ENCODE measurements at regions not wholly inside any gene's neighbourhood (a gene's known extent, or its start where the extent isn't known, plus 50 kb on each side); places are given as distances from the start of the nearest gene placed in this dataset.
"Not testable (repeated sequence)": the region's sequence is repeated elsewhere in the genome, so short reads cannot be mapped to it uniquely, and the experiment has no call there.

GRCh38 chr1:242811092-242811840 lies 286.8 kb upstream of the PLD5 start:
- no peak for DNase-seq

GRCh38 chr1:242806324-242806723 lies 281.8 kb upstream of the PLD5 start:
- DNase-seq = no peak

- not testable (repeated sequence) for DNase-seq
Measured at GRCh38 chr1:242805360-242805759, 280.9 kb upstream of the PLD5 start.

DNA sequence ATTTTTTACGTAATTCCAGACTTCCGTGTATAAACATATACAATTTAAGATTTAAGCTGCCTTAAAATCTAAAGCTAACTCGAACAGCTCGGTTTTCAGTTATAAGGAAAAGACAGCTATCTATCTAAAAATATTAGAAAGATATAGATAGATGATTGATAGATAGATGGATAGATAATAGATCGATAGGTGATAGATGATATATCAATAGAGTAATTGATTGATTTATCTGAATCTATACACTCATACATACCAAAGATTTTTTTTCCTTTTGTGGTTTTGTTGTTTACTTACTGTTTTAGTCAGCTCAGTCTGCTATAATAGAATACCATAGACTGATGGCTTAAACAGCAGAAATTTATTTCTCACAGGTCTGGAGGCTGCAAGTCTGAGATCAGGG lies 278.5 kb upstream of the PLD5 start:
- DNase-seq = no peak

- no peak for DNase-seq
Measured at GRCh38 chr1:242800521-242800920, 276.0 kb upstream of the PLD5 start.

DNA sequence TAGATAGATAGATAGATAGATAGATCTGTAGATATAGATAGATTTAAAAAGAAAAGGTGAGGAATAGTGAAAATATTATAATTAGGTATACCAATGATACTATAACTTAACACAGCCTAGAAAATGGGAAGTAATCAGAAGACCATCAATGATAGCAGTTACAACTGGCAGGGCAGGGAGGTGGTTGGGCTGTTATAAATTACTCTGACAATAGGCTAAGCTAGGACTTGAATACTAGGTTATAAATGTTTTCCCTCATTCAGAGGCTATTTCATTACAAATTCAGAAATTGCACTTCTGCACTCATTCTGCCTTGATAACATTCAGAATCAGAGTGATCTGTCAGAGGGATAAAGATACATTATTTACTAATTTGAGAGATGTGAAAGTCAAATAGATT lies 273.4 kb upstream of the PLD5 start:
- no peak for DNase-seq

- DNase-seq = no peak
Measured at GRCh38 chr1:242788771-242789170, 264.3 kb upstream of the PLD5 start.

DNA sequence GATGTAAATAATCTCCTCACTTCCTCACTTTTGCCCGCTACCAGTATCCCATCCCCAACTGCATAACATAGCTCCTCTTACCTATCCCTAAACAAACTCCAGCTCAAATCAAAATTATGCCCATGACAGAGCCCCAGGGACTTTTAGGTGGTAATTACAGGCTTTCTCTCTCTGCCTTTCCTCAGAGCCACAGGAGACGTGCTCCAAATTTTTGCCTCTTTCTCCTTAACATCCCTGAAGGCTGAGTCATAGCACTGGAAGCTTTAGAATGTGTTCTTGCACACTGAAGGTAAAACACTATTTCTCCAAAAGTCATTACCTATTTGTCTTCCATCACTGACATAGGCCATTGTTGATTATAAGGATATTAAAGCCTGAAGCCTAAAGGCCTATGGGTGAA lies 263.5 kb upstream of the PLD5 start:
- no peak for DNase-seq

GRCh38 chr1:242784807-242785206 lies 260.3 kb upstream of the PLD5 start:
- no peak for DNase-seq

DNA sequence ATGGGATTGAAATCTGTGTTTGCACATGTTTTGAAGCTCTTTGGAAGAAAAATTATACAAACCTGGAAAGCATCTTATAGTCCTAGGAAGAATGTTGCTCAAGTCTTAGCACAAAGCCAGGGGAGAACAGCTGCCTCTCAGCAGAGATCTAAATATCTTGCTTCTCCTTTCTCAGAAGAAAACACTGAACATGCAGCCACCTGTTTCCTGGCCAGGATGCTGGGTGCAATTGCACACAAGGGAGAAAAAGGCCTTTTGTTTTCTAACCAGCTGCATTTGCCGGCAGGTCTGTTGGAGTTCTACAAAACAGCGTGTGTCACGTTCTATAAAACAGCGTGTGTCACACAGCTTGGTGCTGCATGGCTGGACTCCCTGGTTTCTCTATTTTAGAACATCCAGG lies 259.6 kb upstream of the PLD5 start:
- DNase-seq = no peak

DNA sequence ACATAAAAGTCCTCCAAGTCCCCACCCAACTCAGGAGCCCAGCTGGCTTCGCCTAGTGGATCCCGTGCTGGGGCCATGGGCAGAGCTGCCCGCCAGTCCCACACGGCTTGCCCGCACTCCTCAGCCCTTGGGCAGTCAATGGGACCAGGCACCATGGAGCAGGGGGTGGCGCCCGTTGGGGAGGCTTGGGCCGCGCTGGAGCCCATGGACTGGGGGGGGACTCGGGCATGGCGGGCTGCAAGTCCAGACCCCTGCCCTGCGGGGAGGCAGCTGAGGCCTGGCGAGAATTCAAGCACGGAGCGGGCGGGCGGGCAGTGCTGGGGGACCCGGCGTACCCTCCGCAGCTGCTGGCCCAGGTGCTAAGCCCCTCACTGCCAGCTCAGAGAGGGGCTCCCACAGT lies 249.8 kb upstream of the PLD5 start:
- no peak for DNase-seq

- DNase-seq = no peak
Measured at GRCh38 chr1:242770366-242770765, 245.9 kb upstream of the PLD5 start.

DNA sequence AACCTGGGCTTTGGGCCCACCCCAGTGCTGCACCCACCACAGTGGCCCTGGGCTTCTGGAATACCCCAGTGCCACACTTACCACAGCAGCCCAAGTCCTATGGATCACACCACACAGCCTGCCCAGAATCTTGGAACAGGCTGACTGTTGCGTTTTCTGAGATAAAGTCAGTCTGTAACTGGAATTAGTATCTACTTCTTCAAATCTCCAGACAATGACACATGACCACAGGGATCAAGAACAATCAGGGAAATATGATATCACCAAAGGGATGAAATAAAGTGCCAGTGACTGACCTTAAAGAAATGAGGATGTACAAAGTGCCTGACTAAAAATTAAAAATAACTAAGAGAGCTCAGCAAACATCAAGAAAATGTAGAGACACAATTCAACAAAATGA lies 239.7 kb upstream of the PLD5 start:
- DNase-seq = no peak

GRCh38 chr1:242761556-242761955 lies 237.1 kb upstream of the PLD5 start:
- DNase-seq = no peak

DNA sequence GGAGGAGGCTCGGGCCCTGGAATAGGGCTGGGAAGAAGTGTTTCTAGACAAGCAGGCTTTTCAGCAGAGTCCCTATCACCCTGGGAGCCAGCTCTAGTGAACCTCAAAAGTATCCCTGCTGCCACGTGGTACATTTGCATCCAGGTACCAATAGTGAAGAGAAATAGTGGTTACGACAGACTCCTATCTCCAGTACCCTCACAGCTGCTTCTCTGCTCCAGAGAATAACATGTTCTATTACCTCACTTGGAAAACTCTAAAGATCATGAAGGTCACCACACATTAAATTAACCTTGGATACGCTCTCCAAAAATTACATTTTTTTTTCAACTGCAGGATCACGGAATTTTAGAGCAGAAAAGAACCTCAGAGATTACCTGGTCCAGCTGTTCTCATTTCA lies 230.4 kb upstream of the PLD5 start:
- DNase-seq = no peak

DNA sequence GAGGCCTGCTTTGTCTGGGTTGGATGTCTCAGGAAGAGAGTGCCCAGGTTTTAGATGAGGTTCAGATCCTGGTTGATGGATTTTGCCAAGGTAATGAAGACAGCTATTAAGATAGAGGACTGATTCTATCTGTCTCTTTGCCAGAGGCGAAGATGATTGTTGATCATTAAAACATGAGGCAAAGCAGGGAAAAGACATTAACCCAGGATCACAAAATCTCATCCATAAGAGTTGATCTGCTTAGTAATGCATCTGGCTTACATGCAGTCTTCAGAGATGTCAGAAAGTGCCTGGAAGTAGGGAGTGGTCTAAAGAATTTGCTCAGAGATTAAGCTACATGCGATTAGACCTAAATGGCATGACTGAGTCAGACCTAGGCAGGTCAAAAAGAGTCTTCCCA lies 229.6 kb upstream of the PLD5 start:
- DNase-seq = no peak

DNA sequence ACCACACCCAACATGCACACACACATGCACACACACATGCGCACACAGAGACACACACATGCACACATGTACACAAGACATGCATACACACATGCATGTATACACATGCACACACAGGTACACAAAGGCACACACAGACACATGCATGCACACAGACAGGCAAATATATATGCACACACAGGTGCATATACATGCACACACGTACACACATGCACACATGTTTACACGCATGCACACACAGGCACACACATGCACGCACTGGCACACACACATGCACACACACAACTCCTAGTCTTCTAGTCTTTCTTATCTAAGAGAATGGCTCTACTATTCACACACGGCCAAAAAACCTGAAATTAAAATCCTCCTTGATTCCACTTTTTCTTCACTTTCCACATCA lies 222.7 kb upstream of the PLD5 start:
- DNase-seq = no peak

- DNase-seq = no peak
Measured at GRCh38 chr1:242745079-242745478, 220.6 kb upstream of the PLD5 start.

- no peak for DNase-seq
Measured at GRCh38 chr1:242743983-242744780, 219.7 kb upstream of the PLD5 start.

DNA sequence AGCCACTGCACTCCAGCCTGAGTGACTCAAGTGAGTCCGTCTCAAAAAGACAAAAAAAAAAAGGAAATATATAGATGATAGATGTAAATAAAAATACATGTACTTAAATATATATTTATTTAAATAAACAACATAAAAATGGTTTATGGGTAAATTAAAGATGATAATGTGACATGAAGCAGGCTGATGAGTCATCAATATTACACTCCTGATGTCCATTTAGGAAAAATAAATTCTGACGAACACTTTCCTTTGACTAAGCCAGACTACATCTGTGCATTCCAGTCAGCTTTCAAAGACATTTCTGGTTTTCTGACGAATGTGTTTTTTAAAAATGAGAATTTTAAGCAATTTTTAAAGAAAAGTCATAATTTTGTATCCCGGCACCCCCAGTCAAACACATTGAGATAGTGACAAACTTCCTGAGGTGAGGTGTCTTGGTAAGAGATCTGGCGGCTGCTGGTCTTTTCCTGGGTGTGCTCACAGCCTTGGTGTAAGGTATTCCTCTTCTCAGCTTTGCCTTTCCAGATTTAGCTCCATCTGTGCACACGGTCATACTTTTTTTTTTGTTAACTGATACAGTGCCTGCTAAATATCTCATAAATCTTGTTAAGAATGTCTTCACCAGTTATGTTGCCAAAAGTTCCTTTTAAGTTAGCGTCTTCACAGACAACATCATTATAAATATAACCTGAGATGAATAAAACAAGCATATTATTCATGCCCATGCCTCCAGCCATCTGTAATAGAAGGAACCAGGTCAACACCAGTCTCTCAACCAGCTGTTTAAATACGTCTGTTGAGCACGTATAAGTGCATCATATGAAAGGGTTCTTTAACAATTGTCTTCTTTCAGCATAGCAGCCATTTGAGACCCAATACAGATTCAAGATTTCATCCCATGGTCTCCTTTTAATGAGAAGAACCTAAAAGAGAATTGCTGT lies 214.5 kb upstream of the PLD5 start:
- DNase-seq = no peak

- no peak for DNase-seq
Measured at GRCh38 chr1:242736611-242737010, 212.1 kb upstream of the PLD5 start.

DNA sequence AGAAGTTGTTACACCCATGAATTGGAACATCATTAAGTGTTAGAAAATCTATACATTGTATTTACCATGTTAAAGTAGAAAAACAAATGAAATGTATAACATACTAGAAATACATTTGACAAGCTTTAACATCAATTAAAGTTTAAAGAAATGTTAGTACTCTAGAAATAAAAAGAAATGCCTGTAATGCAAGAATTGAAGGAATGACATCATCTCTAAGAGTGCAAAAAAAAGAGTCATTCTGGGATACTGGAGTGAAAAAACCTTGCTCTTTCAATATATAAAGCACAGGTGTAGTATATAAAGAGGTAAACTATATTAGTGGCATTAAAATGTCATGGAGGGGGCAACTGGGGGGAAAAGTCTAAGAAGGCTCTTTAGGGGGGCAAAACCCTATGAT lies 210.8 kb upstream of the PLD5 start:
- no peak for DNase-seq

- DNase-seq = no peak
Measured at GRCh38 chr1:242731446-242731845, 206.9 kb upstream of the PLD5 start.
